Frontal cortex (tissue), 3 donors: ENCODE measurements at regions not wholly inside any gene's neighbourhood (a gene's known extent, or its start where the extent isn't known, plus 50 kb on each side); places are given as distances from the start of the nearest gene placed in this dataset.
"Not testable (repeated sequence)": the region's sequence is repeated elsewhere in the genome, so short reads cannot be mapped to it uniquely, and the experiment has no call there.

ENCODE experiments used
- DNase-seq, 2 donors: peaks; one replicate each; pipeline ENCODE4 v3.0.0; 2012; ENCODE audit warnings: low spot score in 2 of 2
- FAIRE-seq: peaks from 2 replicates; lab custom pipeline; 2012; peaks lifted over from hg19 to GRCh38; lab: Jason Lieb, UNC
- donor health status: control.
- donor health status: control.
- donor health status: control.

DNA sequence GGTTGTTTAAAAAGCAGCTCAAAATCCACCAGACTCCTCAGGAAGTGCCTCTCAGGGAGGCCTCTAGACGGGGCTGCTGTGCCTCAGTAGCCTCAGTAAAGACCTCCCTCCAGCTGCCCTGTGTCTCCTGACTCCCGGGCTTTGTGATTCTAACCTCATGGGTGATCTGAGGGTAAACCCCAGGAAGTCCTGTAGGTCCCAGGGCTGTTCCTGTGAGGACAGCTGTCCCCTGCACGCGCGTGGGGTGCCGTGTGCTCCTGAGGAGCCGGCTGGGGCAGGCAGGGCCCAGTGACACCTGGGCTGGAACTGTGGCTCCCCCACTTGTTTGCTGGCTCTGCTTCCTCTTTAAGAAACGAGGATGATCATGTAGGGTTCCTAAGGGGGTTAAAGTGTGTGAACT is 359.9 kb downstream of the BCL2L11 start:
- not testable (repeated sequence) for DNase-seq, FAIRE-seq

DNA sequence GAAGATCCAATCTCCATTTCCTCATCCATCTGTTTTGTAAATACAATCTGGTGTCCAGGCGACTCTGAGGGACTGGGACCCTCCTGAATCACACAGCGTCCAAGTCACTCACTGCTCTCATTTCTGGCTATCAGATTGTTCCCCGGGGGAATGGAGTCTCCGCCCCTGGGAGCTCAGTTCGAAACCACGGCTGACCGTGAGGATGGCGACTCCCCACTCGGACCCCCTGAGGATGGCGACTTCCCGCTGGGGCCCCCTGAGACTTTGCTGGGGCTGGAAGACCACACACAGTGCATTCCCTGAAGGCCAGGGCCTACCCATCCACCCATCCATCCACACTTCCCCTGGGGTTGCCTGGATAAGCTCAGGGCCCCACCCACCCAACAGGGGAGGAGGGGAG is 360.5 kb downstream of the BCL2L11 start:
- DNase-seq = not testable (repeated sequence)

GRCh38 chr2:111482987-111483679 is 362.4 kb downstream of the BCL2L11 start:
- not testable (repeated sequence) for FAIRE-seq, DNase-seq

More for the DNA sequence above, 360.5 kb downstream of the BCL2L11 start:
- FAIRE-seq = not testable (repeated sequence)

DNA sequence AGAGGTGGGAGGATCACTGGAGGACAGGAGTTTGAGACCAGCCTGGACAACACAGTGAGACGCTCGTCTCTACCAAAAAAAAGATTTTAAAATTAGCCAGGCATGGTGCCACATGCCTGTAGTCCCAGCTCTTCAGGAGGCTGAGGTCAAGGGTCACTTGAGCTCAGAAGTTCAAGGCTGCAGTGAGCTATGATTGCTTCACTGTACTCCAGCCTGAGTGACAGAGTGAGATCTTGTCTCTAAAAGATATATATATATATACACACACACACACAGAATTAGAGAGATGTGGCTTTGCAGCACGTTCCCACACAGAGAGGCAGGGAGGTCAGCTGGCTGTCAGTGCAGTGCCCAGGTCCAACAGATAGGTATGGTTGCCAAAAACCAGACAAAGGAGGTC is 363.4 kb downstream of the BCL2L11 start:
- not testable (repeated sequence) for FAIRE-seq, DNase-seq

DNA sequence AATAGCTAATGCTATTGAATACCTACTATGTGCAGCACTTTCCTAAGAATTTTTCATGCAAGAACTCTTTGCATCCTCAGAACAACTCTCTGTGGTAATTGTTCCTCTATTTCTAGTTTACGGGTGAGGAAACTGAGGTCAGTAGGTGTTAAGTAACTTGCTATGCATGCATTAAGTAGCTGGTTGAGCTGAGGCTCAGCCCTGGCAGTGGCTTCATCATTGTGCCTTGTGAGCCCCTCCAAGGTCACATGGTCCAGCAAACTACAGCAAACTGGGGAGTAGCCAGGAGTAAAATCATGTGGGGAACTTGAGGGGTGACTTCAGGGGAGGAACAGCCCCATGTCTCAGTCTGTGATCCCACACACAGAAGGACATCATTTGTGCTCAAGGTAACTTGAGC is 365.2 kb downstream of the BCL2L11 start:
- FAIRE-seq, DNase-seq: not testable (repeated sequence)

DNA sequence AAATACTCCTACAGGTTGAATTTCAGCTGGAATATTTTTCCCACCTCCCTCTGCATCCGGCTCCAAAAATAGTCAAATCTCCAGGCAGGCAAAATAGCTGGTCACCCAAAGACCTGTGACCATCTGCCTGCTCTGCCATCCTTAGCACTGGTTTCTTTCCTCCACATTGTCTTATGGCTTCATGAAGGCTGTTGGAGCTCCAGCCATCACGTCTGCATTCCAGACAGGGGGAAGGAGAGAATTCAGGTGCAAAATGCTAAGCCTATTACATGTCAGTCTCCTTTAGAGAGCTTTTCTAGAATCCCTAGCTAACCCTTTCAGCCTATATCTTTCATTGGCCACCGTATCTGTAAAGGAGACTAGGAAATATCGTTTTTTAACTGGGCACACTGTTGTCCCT is 367.7 kb downstream of the BCL2L11 start:
- not testable (repeated sequence) for FAIRE-seq, DNase-seq

DNA sequence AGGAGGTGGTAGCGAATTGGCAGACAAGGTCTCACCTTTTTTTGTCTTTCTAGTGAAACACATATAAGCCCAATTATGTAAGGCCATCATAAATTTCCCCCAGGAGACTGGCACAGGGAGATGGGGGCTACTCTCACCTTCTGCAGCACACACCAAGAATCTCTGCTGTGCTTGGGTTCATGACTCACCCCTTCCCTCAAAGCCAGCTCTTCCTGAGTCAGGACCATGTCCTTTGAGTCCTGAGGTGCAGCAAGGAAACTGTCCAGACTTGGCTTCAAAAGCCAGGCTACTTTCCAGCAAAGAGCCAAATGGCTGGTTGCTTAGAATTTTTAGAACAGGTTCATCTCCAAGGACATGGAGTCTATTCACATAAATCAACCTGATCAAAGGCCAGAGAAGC is 368.7 kb downstream of the BCL2L11 start:
- DNase-seq, FAIRE-seq: not testable (repeated sequence)

DNA sequence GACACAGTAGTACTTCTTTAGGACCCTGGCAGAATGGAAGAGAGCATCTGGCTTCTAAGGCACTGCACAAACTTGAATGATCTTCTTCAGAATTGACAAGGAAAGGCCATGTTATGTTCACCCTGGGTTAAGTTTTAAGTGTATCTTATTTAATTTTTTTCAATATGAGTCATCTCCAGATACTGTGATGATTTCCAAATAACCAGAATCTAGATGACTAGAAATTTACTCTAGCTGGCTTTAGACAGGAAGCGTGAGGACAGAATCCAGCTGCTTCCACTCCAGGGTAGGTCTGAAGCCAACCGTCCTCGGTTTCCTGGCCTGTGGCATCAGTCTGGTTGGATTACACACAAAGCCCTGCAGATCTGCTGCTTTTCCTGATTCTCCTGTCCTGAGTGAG is 370.5 kb downstream of the BCL2L11 start:
- not testable (repeated sequence) for DNase-seq, FAIRE-seq

DNA sequence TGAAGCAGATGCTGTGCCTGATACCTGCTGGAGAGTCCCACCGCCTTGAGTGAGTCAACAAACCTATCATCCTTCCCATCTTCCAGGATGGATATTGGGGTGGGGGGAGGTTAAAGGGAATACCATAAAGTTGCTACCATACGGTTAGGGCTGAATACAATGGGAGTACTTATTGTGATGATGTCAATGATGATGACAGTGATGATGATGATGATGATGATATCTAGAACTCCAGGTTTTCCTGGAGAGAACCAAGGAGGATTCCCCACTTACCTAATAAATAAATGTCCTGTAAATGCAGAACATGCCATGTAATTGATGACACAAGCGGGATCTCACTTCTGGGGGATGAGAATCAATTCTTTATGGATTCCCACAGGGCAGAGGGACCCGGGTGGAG is 370.9 kb downstream of the BCL2L11 start:
- not testable (repeated sequence) for FAIRE-seq, DNase-seq

GRCh38 chr2:111492995-111493719 is 372.4 kb downstream of the BCL2L11 start:
- not testable (repeated sequence) for FAIRE-seq

DNA sequence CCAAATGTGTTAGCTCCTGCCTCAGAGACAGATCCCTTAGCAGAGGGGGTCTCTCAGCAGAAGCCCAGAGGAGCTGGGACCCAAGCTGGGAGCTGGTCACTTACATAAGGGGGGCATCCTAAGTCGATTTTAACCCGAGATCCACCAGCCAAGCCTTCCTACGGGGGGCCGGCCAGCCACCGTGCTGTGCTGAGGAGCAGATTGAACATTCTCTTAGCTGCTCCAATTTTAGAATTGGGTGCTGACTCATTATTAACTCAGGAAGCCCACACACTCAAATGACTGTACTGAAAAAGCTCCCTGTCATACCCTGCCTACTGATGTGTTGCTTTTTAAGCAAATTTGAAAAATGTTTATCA is 373.0 kb downstream of the BCL2L11 start:
- DNase-seq, FAIRE-seq: not testable (repeated sequence)

More at GRCh38 chr2:111492995-111493719, 372.4 kb downstream of the BCL2L11 start:
- not testable (repeated sequence) for DNase-seq

GRCh38 chr2:111494288-111494980 is 373.7 kb downstream of the BCL2L11 start:
- DNase-seq, FAIRE-seq: not testable (repeated sequence)

- not testable (repeated sequence) for FAIRE-seq, DNase-seq
Observed at GRCh38 chr2:111494981-111495315, 374.2 kb downstream of the BCL2L11 start.

- not testable (repeated sequence) for DNase-seq, FAIRE-seq
Observed at GRCh38 chr2:111495636-111496035, 374.9 kb downstream of the BCL2L11 start.

DNA sequence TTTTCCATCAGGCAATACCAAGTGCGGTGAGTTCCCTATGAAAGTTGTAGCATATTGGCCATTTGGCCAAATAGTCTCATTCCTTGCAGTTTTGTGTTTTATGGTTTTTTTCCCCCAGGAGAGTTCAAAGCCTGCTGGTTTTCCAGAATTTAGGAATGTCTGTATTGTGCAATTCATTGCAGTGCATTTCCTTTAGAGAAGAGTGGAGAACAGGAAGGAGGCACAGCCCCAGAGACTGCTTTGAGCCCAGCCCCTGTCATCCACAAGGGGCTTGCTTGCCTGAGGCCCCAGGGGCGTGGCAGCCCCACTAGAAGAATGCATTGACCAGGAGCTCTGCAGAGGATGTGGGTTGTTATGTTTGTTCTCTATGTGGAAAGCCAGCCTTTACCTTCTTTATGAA is 375.5 kb downstream of the BCL2L11 start:
- DNase-seq, FAIRE-seq: not testable (repeated sequence)

GRCh38 chr2:111496860-111497259 is 376.1 kb downstream of the BCL2L11 start:
- not testable (repeated sequence) for DNase-seq, FAIRE-seq

DNA sequence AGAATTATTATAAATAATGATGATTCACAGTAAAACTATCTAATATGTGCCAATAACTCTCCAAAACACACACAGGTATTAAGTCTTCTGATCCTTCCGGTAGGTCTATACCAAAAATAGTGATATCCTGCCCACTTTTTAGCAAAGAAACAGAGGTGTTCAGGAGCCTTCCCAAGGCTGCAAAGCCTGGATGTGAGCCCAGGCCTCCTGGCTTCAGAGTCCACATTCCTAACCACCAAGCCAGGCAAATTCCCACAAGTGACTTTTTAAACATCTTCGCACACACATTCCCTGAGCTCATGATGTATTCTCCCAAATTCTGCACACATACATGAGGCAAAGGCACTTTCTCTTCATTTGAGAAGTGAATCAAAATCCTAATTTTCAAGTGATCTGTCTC is 376.6 kb downstream of the BCL2L11 start:
- not testable (repeated sequence) for DNase-seq, FAIRE-seq

GRCh38 chr2:111500536-111501062 is 379.9 kb downstream of the BCL2L11 start:
- not testable (repeated sequence) for DNase-seq, FAIRE-seq

DNA sequence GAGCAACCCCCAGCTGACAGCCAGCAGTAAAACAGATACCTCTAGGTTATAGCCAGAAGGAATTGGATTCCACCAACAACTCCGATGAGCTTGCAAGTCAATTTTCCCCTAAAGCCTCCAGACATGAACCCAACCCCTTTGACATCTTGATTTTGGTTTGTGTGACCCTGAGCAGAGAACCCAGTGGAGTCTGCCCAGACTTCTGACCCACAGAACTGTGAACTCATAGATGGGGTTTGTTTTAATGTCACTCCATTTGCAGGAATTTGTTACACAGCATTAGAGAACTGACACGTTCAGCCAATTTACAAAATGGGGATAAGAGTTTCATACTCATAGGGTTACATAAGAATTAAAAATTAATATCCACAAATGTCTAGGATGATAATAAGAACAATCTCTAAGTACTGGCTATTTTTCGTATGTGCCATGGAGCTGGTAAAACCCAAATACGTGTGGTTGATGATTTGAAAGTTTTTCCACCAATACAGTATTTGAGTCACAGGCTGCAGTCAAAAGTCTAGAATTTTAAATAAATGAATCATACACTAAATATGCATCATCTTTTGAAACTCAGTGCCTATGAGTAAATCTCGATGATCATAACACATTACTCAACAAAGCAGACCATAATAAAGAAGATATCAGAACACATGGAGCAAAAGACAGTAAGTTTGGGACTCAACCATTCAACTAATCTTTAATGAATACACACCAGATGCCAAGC is 380.0 kb downstream of the ANAPC1 start:
- DNase-seq, FAIRE-seq: not testable (repeated sequence)
